ENCODE measurements at regions not wholly inside any gene's neighbourhood (a gene's known extent, or its start where the extent isn't known, plus 50 kb on each side); places are given as distances from the start of the nearest gene placed in this dataset.

- H3K36me3 ChIP-seq (ENCODE audit: insufficient read depth, low read length): no peaks in the 10 kb centered on the region
- peaks cover 26% of the 10 kb centered on the region for H3K4me1 ChIP-seq (ENCODE audit: insufficient read depth, low read length, poor library complexity, severe bottlenecking)
- no peak overlapping the region for H3K4me3 ChIP-seq (ENCODE audit: low read length, poor library complexity, severe bottlenecking)
- H3K9ac ChIP-seq (ENCODE audit: low read depth, low read length, poor library complexity, severe bottlenecking): no peak overlapping the region
- no peaks in the 10 kb centered on the region for H3K9me3 ChIP-seq (ENCODE audit: insufficient read depth, low read depth, low read length)
- no peaks in the 10 kb centered on the region for H4K20me1 ChIP-seq (ENCODE audit: insufficient read depth, low read length, poor library complexity, severe bottlenecking)
- no peaks in the 10 kb centered on the region for H3F3A ChIP-seq (ENCODE audit: low read depth)
- H3K4me2 ChIP-seq (ENCODE audit: low read depth, low read length, poor library complexity, severe bottlenecking): no peak overlapping the region
- no peak overlapping the region for H2AFZ ChIP-seq (ENCODE audit: low read length)
- H3K27me3 ChIP-seq (ENCODE audit: insufficient read depth, low read length, poor library complexity, severe bottlenecking): no peaks in the 10 kb centered on the region
- no peaks in the 10 kb centered on the region for H3K79me2 ChIP-seq (ENCODE audit: insufficient read depth, low read length)
- TF ChIP-seq CTCF (conservative IDR thresholded peaks at IDR 0.05; ENCODE audit: low read length) (no peak), EZH2phosphoT487 (IDR thresholded peaks at IDR 0.05; ENCODE audit: borderline replicate concordance) (no peak)
- H3K9me2 ChIP-seq (replicated peaks; ENCODE audit: low read depth, low read length): no peaks in the 10 kb centered on the region
Measured at GRCh38 chr6:37099442-37099841, 70.5 kb upstream of the PIM1 start.

- Histone ChIP-seq H3K36me3 (ENCODE audit: insufficient read depth, low read length) (no peaks in the 10 kb centered on the region), H3F3A (ENCODE audit: low read depth) (no peaks in the 10 kb centered on the region), H3K4me1 (ENCODE audit: insufficient read depth, low read length, poor library complexity, severe bottlenecking) (peaks cover 32% of the 10 kb centered on the region), H3K27me3 (ENCODE audit: insufficient read depth, low read length, poor library complexity, severe bottlenecking) (no peaks in the 10 kb centered on the region), H3K9me3 (ENCODE audit: insufficient read depth, low read depth, low read length) (no peaks in the 10 kb centered on the region), H3K9ac (ENCODE audit: low read depth, low read length, poor library complexity, severe bottlenecking) (no peak overlapping the region), H3K4me2 (ENCODE audit: low read depth, low read length, poor library complexity, severe bottlenecking) (no peak overlapping the region), H3K4me3 (ENCODE audit: low read length, poor library complexity, severe bottlenecking) (no peak overlapping the region), H3K9me2 (replicated peaks; ENCODE audit: low read depth, low read length) (no peaks in the 10 kb centered on the region), H3K79me2 (ENCODE audit: insufficient read depth, low read length) (no peaks in the 10 kb centered on the region), H2AFZ (ENCODE audit: low read length) (no peak overlapping the region), H4K20me1 (ENCODE audit: insufficient read depth, low read length, poor library complexity, severe bottlenecking) (no peaks in the 10 kb centered on the region)
- TF ChIP-seq EZH2phosphoT487 (IDR thresholded peaks at IDR 0.05; ENCODE audit: borderline replicate concordance) (no peak), CTCF (conservative IDR thresholded peaks at IDR 0.05; ENCODE audit: low read length) (no peak)
Measured at GRCh38 chr6:37100745-37101144, 69.2 kb upstream of the PIM1 start.

- Histone ChIP-seq H3K9me3 (ENCODE audit: insufficient read depth, low read depth, low read length) (no peaks in the 10 kb centered on the region), H3K27me3 (ENCODE audit: insufficient read depth, low read length, poor library complexity, severe bottlenecking) (no peaks in the 10 kb centered on the region), H3K9ac (ENCODE audit: low read depth, low read length, poor library complexity, severe bottlenecking) (peak overlapping the region; percentile 71), H3F3A (ENCODE audit: low read depth) (no peaks in the 10 kb centered on the region), H3K79me2 (ENCODE audit: insufficient read depth, low read length) (no peaks in the 10 kb centered on the region), H3K36me3 (ENCODE audit: insufficient read depth, low read length) (no peaks in the 10 kb centered on the region), H4K20me1 (ENCODE audit: insufficient read depth, low read length, poor library complexity, severe bottlenecking) (no peaks in the 10 kb centered on the region), H3K9me2 (replicated peaks; ENCODE audit: low read depth, low read length) (no peaks in the 10 kb centered on the region), H3K4me3 (ENCODE audit: low read length, poor library complexity, severe bottlenecking) (peak overlapping the region; percentile 74), H3K4me2 (ENCODE audit: low read depth, low read length, poor library complexity, severe bottlenecking) (peak overlapping the region; percentile 96), H3K4me1 (ENCODE audit: insufficient read depth, low read length, poor library complexity, severe bottlenecking) (peaks cover 34% of the 10 kb centered on the region), H2AFZ (ENCODE audit: low read length) (peak overlapping the region; percentile 83)
- TF ChIP-seq EZH2phosphoT487 (IDR thresholded peaks at IDR 0.05; ENCODE audit: borderline replicate concordance): no peak
- TF ChIP-seq CTCF (conservative IDR thresholded peaks at IDR 0.05; ENCODE audit: low read length): no peak
Measured at GRCh38 chr6:37101991-37102298, 68.0 kb upstream of the PIM1 start.

Measured in Loucy (cell line).